ENCODE measurements at regions not wholly inside any gene's neighbourhood (a gene's known extent, or its start where the extent isn't known, plus 50 kb on each side); places are given as distances from the start of the nearest gene placed in this dataset.

DNA sequence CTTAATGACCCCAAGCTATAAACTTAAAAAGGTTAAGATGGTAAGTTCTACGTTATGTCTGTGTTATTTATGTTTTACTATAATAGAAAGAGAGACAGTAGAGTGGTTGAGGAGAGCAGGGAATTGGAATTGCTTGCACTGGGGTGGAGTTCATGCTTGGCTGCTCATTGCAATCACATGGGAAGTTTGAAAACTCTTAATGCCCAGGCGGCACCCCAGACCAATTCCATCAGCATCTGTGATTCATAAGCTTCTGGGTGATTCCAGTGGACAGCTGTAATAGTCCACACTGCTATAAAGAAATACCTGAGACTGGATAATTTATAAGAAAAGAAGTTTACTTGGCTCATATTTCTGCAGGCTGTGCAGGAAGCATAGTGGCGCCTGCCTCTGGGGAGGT lies 323.9 kb upstream of the MSX2 start:
- Histone ChIP-seq H3K27me3 (ENCODE audit: insufficient read depth, poor library complexity, severe bottlenecking) (peaks cover 3% of the 10 kb centered on the region), H3K4me3 (replicated peaks; ENCODE audit: insufficient read depth, low read length) (no peak overlapping the region), H3K27ac (replicated peaks) (no peak overlapping the region)
- no peak for DNase-seq (ENCODE audit: low read depth in 1 of 2, low spot score in 1 of 2)
- no peak for TF ChIP-seq POLR2AphosphoS5 (IDR thresholded peaks at IDR 0.05; ENCODE audit: low read depth)
- no peak for TF ChIP-seq SPI1 (IDR thresholded peaks at IDR 0.05; ENCODE audit: borderline replicate concordance, low read depth)
- TF ChIP-seq GABPA (IDR thresholded peaks at IDR 0.05; ENCODE audit: low read depth), result no peak
- TF ChIP-seq, protein P1, sequence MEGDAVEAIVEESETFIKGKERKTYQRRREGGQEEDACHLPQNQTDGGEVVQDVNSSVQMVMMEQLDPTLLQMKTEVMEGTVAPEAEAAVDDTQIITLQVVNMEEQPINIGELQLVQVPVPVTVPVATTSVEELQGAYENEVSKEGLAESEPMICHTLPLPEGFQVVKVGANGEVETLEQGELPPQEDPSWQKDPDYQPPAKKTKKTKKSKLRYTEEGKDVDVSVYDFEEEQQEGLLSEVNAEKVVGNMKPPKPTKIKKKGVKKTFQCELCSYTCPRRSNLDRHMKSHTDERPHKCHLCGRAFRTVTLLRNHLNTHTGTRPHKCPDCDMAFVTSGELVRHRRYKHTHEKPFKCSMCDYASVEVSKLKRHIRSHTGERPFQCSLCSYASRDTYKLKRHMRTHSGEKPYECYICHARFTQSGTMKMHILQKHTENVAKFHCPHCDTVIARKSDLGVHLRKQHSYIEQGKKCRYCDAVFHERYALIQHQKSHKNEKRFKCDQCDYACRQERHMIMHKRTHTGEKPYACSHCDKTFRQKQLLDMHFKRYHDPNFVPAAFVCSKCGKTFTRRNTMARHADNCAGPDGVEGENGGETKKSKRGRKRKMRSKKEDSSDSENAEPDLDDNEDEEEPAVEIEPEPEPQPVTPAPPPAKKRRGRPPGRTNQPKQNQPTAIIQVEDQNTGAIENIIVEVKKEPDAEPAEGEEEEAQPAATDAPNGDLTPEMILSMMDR (IDR thresholded peaks at IDR 0.05; ENCODE audit: insufficient read depth, low read length), result no peak
- TF ChIP-seq, protein P2, sequence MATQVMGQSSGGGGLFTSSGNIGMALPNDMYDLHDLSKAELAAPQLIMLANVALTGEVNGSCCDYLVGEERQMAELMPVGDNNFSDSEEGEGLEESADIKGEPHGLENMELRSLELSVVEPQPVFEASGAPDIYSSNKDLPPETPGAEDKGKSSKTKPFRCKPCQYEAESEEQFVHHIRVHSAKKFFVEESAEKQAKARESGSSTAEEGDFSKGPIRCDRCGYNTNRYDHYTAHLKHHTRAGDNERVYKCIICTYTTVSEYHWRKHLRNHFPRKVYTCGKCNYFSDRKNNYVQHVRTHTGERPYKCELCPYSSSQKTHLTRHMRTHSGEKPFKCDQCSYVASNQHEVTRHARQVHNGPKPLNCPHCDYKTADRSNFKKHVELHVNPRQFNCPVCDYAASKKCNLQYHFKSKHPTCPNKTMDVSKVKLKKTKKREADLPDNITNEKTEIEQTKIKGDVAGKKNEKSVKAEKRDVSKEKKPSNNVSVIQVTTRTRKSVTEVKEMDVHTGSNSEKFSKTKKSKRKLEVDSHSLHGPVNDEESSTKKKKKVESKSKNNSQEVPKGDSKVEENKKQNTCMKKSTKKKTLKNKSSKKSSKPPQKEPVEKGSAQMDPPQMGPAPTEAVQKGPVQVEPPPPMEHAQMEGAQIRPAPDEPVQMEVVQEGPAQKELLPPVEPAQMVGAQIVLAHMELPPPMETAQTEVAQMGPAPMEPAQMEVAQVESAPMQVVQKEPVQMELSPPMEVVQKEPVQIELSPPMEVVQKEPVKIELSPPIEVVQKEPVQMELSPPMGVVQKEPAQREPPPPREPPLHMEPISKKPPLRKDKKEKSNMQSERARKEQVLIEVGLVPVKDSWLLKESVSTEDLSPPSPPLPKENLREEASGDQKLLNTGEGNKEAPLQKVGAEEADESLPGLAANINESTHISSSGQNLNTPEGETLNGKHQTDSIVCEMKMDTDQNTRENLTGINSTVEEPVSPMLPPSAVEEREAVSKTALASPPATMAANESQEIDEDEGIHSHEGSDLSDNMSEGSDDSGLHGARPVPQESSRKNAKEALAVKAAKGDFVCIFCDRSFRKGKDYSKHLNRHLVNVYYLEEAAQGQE (IDR thresholded peaks at IDR 0.05; ENCODE audit: insufficient replicate concordance, low read depth), result no peak

DNA sequence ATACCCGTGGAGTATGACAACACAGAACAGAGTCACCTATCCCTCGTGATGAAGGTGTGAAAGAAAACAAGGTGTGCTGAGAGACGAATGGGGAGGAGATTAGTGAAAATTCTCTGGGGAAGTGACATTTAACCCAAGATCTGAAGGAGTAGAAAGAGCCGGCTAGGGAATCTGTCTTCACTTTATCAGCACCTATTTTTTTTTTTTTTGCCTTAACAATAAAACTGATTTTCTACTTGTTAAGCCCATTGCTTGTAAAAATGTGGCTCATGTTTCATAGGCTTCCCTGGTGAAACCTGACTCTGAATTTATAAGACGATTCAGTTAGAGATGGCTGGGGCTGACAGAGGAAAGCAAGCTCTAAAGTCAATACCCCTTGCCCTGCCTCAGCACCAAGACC lies 322.6 kb upstream of the MSX2 start:
- peaks cover 3% of the 10 kb centered on the region for H3K27me3 ChIP-seq (ENCODE audit: insufficient read depth, poor library complexity, severe bottlenecking)
- DNase-seq (ENCODE audit: low read depth in 1 of 2, low spot score in 1 of 2), result no peak
- no peak overlapping the region for H3K27ac ChIP-seq (replicated peaks)
- H3K4me3 ChIP-seq (replicated peaks; ENCODE audit: insufficient read depth, low read length), result no peak overlapping the region
- TF ChIP-seq, protein P1 (IDR thresholded peaks at IDR 0.05; ENCODE audit: insufficient read depth, low read length), result no peak
- TF ChIP-seq GABPA (IDR thresholded peaks at IDR 0.05; ENCODE audit: low read depth), result no peak
- no peak for TF ChIP-seq POLR2AphosphoS5 (IDR thresholded peaks at IDR 0.05; ENCODE audit: low read depth)
- no peak for TF ChIP-seq SPI1 (IDR thresholded peaks at IDR 0.05; ENCODE audit: borderline replicate concordance, low read depth)
- TF ChIP-seq, protein P2 (IDR thresholded peaks at IDR 0.05; ENCODE audit: insufficient replicate concordance, low read depth), result no peak

DNA sequence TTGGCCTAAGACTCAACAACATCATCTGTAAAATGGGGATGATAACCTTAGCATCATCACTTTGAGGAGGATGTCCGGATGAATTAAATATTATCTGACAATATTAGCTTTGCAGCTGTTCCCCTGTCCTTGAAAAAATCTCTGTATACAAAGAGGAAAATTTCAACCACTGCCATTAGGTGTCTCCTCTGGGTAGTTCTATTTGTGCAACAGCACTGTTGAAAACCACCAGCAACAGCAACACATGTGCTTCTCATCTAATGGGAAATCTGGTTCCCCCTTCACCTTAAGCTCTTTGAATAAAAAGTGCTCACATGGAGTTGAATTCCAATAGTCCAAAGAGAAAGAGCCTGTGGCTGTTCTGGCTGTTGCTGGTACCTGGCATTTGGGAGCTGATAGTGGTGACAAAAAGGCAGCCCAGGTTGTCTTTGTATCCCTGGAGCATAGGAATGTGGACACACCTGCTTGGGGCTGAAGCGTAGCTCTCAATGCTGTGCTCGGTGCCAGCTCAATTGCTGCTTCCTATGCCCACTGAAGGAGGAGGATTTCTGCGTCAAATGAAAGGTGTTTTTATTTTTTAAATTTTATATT lies 322.1 kb upstream of the MSX2 start:
- TF ChIP-seq POLR2AphosphoS5 (IDR thresholded peaks at IDR 0.05; ENCODE audit: low read depth) (no peak), SPI1 (IDR thresholded peaks at IDR 0.05; ENCODE audit: borderline replicate concordance, low read depth) (no peak), GABPA (IDR thresholded peaks at IDR 0.05; ENCODE audit: low read depth) (no peak)
- TF ChIP-seq, protein P2 (IDR thresholded peaks at IDR 0.05; ENCODE audit: insufficient replicate concordance, low read depth), result no peak
- TF ChIP-seq, protein P1 (IDR thresholded peaks at IDR 0.05; ENCODE audit: insufficient read depth, low read length), result no peak
- peaks cover 3% of the 10 kb centered on the region for H3K27me3 ChIP-seq (ENCODE audit: insufficient read depth, poor library complexity, severe bottlenecking)
- no peak for DNase-seq (ENCODE audit: low read depth in 1 of 2, low spot score in 1 of 2)
- H3K4me3 ChIP-seq (replicated peaks; ENCODE audit: insufficient read depth, low read length), result no peak overlapping the region
- H3K27ac ChIP-seq (replicated peaks), result no peak overlapping the region
